DMS53 treated with DMSO at 0.1 percent for 48 hours (cell line): ENCODE measurements at regions not wholly inside any gene's neighbourhood (a gene's known extent, or its start where the extent isn't known, plus 50 kb on each side); places are given as distances from the start of the nearest gene placed in this dataset.

Experiments used
- DNase-seq: peaks from one replicate; lab custom pipeline; 2025; ENCODE audit not compliant: unreplicated experiment; lab: John Stamatoyannopoulos, UW

GRCh38 chrX:69232945-69233344, 67.7 kb upstream of the PJA1 start:
- DNase-seq = no peak

GRCh38 chrX:69231903-69232302, 66.7 kb upstream of the PJA1 start:
- DNase-seq = no peak

- no peak for DNase-seq
Observed at GRCh38 chrX:69229436-69229835, 64.2 kb upstream of the PJA1 start.

- DNase-seq = no peak
Observed at GRCh38 chrX:69228732-69229131, 63.5 kb upstream of the PJA1 start.

DNA sequence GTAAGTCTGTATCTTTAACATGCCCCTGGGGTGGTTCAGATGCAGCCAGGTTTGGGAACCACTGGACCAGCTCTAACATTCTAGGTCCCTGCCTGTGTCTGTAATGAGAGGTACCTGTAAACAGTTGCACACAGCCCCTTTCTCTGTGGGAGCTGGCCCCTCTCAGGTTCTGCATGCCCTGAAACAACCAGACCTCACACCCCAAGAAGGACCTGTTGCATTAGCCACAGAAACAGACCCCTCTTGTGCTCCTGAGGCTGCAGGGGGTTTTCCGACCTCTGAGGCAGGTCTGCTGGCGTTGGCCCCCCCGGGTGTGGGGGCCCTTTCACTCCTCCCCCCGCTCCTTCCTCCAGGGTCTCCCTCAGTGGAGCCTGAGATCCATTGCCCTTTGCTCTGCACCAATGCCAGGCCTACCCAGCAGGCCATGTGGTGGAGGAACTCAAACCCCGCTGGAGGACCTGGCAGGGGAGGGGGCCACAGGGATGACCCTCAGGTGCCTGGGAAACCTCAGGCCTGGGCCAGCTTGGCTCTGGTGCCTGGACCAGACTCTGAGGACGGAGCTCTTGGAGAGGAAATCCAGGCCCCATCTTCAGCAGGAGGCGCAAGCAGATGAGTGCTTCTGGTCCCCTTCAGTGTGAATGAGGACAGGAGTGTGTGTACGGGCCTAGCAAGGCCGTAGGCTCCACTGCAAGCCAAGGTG, 61.4 kb upstream of the PJA1 start:
- DNase-seq = no peak

- DNase-seq = peak; percentile 58
Observed at GRCh38 chrX:69222103-69223090, 57.1 kb upstream of the PJA1 start.

DNA sequence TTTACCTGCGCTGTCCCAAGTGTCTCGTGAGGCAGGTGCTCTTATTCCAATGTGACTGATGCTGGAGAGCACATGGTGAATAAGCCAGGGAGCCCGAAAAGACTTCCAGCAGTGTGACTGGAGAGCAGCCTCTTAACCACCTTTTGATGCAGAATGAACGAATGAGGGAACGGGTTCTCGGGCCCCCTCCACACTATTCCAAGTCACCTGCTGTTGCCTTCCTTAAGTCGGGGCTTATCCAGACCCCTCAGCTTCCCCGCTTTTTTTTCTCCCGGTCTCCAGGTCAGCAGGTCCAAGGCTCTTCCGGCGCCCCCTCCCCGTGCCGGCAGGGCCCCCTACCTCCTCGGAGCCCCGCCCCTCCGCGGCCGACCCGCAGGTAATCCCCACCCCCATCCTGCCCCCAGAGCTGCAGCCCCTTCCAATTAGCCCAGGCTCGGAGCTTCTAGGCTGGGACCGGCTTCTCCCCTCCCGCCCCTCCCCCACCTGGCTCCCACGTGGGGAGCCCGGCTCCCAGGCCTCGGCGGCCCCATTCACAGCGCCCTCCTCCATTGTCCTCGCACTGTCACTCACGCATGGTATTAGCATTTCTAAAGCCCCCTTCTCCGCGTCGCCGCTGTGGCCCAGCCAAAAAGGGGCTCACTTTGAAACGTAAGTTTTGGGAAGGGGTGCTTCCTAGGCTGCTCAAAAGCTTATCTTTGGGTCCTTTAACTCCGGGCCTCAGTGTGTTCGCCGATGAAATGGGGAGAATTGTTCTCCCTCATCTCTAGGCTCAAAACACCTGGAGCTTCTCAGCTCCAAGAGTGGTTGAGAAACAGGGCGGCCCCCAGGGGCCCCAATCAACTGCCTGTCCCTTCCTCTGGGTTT, 56.2 kb upstream of the PJA1 start:
- DNase-seq = no peak

- no peak for DNase-seq
Observed at GRCh38 chrX:69218407-69218997, 53.2 kb upstream of the PJA1 start.

GRCh38 chrX:69216911-69217310, 51.7 kb upstream of the PJA1 start:
- no peak for DNase-seq

DNA sequence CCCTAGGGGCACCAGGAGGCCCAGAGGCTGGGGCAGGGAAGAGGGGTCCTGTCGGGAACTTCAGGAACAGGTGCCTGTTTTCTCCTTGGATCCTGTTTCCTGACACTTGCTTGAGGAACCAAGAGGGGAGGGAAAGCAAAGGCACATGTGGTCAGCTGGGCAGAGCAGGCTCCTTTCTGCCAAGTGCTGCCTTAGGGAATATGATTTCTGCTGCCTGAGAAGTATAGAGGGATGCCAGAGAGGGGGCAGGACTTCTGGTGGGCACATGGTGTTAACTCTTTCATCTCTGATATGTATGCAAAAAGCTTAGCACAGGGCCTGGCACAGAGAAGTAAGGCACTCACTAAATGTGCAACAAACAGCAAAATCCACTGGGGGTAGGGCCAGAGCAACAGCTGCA, 51.2 kb upstream of the PJA1 start:
- DNase-seq = no peak

- no peak for DNase-seq
Observed at GRCh38 chrX:69215161-69215875, 50.1 kb upstream of the PJA1 start.
